ENCODE measurements at regions not wholly inside any gene's neighbourhood (a gene's known extent, or its start where the extent isn't known, plus 50 kb on each side); places are given as distances from the start of the nearest gene placed in this dataset.
"Not testable (repeated sequence)": the region's sequence is repeated elsewhere in the genome, so short reads cannot be mapped to it uniquely, and the experiment has no call there.

DNA sequence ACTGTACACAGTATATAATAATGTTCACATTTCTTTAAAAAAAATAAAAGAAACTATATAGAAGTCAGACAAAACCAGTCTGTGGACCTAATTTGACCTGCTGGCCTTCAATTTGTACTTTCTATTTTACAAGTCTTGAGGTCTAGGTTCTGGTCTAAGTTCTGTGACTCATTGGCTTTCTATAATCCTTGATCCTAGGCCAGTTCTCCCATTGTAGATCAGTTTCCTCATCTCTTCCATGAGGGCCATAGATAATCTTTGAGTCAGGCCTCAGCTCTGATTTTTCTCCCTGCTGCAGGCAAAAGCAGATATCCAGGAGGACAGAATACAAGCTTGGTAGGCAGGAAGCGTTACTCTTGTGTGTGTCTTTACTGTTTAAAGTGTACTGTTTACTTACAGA lies 603.7 kb upstream of the CAMK1G start:
- no peak for DNase-seq

DNA sequence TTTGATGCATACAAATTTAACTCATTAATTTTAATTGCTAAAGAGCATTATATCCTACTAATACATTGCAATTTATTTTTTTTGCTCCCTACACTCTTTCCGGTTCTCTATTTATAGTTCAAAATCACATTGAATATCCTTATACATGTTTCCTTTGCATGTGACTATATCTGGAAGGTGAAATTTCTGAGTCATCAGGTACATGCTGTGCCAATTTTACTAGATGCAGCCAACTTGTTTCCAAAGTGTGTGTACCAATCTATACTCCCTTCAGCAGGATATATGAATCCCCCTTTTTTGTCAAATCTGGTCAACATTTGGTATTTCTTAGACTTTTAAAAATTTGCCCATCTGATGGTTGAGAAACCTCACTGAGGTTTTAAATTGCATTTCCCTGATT lies 602.9 kb upstream of the CAMK1G start:
- DNase-seq, result no peak

DNA sequence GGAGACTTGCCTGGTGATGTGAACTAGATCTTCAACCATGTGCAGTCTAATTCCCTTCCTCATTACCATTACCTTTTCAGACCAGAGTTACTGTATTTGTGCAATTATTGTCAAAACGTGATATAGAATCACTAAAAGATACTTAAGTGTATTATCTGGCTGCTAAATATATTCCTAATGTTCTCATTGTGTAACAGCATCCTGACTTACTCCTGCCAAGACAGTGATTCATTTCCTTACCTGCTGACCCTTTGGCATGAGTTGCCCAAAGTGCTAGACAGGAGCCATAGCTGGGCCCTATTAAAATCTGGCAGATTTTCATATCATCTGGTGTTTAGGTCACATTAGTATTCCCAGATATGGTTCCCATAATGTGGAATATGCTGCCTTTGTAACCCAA lies 598.3 kb upstream of the CAMK1G start:
- no peak for DNase-seq

DNA sequence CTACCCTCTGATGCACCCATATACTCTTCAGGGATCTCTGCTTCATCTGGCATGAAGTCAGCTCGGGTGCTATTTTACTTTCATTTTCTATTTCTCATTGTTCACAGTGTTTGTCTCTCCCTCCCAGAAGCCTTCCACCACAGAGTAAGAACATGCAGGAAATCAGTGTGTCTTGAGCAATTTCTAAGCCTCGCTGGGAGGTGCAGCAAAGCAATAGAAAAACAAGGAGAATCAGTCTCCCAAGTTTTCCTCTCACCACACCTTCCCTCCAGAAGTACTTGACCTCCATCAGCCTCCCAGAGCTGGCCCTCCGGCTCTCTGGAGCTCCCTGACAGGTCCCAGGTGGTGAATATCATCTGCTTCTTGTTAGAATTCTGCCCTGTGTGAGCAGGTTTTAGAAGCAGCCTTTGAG lies 594.7 kb upstream of the CAMK1G start:
- peak; percentile 28 for DNase-seq

DNA sequence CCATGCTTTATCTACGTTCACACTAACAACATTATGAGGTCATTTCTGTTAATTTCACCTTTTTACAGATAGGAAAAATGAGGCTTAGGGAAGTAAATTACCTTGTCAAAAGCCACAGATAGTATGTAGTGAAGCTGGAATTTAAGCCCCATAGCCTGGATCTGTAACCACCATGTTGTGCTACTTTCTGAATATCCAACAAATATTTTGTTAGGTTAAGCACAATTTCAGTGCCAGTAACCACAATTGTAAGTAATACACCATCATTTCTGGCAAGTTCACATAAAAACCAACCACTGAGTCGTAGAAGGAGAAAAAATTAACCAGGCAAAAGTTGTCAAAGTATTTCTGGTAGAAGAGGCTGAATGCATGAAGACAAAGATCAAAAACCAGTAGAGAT lies 593.1 kb upstream of the CAMK1G start:
- DNase-seq, result no peak

DNA sequence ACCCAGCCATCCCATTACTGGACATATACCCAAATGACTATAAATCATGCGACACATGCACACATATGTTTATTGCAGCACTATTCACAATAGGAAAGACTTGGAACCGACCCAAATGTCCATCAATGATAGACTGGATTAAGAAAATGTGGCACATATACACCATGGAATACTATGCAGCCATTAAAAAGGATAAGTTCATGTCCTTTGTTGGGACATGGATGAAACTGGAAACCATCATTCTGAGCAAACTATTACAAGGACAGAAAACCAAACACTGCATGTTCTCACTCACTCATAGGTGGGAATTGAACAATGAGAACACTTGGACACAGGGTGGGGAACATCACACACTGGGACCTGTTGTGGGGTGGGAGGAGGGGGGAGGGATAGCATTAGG lies 586.5 kb upstream of the CAMK1G start:
- not testable (repeated sequence) for DNase-seq

DNA sequence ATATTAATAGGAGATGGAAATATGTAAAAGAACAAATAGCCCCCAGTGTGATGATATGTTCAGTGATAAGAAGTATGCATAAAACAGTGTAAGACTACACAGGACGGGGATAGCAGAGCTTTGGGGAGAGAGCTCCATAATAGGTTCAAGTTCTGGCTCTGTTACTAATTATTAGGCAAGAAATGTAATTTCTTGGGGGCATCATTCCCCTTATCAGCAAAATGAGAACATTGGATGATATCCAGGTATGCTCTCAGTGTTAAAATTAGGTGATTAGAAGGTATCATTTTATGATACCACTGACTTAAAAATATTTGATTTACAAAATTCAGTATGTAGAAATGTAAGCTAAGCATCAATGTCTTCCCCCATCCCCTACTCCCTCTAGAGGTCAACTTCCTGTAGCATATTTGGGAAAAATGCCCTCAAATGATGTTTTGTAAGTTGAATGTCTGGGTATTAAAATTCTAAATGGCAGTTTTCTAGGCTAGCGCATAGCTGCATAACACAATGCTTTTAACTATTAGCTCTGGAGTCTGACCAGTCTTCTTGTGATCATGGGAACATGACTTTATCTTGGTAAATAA lies 585.7 kb upstream of the CAMK1G start:
- DNase-seq, result peak; percentile 3

DNA sequence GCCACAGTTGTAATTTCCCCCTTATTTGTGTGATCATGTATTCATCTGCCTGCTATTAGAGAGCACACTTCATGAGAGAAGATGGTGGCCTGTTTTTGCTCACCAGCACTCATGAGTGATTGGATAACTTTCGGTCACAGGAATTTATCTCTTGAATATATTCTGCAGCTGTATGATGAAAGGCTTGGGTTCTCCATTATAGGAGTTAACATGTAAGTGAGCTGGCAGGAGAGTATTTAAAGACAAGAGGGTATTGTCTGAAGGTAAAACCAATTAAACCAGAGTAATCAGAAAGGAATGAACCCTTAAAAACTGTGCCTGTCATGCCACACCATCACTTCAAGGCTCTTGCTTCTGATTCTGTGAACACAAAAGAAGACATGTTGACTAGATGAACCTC lies 574.9 kb upstream of the CAMK1G start:
- DNase-seq, result no peak

DNA sequence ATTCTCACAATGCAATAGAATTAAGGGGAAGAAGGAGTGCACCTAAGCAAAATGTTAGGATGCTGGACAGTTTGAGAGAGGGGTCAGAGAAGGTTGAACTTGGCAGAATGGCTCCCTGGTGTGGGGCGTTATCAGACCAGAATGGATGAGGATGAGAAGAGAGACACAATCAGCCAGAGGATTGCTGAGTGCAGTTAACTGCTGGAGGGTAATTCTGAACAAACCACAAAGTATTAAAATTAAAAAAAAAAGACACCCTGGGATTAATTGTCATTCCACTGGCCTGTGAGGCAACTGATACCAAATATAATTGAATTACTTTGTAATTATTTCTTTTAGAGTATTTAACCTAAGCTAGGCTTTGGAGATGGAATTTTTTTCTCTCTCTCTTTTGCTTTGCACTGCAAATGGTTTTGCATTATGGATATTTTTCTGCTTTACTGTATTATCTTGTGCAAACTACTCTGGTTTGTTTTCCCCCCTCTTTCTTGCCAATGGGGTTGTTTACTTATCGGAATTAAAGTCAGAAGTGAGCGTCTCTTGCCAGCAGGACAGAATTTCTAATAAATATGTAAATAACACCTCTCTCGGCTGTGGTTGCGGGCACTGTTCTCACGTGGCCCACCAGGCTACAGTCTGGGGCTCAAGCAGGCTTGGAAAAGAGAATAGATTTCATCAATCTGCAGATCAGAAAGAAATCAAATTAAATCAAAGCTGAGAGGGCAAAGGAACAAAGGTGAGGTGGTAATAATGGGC lies 572.9 kb upstream of the CAMK1G start:
- no peak for DNase-seq

DNA sequence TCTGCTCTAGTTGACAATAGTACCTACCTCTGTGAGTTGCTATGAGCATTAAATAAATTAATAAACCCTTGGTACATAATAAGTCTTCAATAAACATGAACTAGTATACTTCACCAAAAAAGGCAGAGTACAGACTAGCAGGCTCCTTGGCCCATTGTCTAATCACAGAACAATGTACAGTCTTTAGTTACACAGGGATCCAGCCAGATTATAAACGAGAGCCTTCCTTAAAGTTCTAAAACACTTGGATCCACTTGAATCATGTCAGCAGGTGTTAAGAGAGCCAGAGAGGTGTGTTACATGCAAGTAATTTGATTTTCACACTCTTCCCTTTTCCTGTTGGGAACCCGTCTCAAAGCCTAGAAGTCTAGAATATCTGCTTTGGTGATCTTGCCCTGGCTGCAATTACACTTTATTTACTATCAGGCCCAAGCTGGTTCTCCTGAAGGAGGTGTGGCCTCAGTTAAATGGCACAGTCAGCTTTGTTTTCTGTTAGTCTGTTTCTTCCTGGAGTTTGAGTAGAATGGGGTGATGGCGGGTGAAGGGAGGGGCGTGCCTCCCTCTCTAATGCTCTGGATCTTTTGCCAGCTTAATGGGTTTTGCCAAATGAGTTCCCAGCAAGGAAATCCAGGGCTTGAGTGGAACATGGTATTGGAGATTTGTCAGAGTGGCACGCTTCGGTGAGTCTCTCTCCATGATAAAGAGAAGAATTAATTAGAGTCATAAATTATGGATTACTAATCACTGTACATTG lies 570.9 kb upstream of the CAMK1G start:
- no peak for DNase-seq

DNA sequence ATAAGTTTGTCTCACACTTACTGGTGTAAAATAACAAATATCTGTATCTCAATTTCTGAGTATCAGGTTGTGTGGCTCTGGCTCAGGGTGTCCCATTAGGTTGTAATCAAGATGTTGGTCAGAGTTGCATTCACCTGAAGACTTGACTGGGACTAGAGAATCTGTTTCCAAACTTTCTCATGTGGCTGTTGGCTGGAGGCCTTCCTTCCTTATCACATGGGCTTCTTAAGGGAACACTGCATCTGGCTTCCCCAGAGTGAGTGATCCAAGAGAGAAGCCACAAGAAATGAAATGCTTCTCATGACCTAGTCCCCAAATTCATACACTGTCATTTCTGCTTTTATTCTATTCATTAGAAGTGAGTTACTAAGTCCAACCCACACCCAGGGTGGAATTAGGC lies 568.4 kb upstream of the CAMK1G start:
- DNase-seq, result no peak

DNA sequence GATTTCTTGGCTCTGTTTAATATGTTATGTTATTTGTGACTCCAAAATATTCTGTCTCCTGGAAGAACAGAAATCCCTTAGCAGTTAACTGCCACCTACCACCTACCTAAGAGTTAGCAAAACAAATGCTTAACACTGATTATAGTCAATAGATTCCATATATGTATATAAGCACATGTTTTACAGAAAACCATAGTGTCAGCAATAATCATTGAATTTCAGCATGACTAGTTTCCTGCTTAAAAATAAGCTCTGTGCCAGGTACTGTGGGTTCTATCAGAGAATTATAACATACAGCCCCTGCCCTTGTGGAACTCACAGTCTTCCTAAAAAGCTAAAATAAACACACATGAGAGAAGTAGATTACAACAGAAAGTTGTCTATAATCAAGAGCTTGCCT lies 561.9 kb upstream of the CAMK1G start:
- no peak for DNase-seq

DNA sequence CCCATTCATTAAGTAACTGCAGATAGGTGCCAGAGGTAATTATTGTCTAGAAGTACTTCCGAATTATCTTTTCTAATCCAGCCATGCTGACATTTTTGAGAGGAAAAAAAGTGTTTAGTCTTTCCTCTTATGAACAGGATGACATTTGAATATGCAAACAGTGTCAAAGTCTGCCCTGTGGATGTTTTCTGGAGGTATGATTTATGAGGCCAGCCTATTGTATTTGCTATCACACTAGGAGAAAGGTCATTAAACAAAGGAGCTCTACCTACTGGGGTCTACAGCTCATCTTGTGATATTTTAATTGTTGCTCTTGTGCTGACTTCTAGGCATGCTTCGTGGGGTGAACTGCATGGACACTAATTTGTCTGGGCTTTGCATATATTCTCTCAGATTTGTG lies 559.7 kb upstream of the CAMK1G start:
- DNase-seq, result peak; percentile 24

DNA sequence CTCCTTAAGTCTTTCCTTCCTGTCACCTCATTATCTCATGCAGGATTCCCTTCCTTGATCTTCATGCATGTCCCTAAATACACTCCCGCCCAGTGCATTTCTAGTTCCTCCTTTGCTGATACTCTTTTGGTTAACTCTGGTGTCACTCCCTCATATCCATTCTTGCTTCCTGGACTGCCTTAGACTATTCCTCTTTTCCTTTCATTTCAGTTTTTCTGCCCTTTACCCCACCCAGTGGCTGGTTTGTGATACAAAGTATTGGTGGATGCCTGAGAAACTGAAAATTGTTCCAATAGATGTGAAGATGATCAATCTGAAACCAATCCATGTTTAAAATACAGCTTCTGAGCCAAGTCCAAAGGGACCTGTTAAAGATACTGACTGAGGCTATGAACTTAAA lies 553.8 kb upstream of the CAMK1G start:
- peak; percentile 9 for DNase-seq

DNA sequence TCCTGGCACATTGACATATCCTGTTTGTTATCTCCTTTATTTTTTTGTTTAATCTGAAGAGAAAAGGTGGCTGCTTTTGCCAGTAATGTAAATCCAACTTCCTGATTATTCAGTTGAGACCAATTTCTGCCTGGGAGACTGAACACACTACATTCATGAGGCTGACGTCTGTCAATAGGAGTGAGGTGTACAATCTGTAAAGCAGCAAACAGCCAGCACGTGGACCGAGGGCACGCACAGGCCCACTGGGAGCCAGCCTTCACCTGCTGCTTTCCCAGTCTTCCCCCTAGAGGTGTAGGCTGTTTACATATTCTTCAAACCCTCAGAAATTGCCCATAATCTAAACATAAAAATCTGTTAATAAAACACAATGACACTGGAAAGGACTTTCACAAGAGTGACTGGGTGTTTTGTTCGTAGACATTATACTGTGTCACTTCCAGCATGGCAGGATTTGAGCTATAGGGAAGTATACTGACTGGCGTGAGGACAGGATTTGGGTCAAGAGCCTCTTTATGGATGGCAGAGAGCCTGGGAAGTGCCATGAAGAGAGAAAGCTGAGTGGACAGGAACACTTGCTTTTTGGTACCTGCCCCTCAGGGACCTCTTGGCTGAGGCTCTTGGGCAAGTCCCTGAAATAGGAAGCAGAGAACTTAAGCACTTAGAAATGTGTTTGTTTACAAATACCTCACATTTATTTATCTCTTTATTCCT lies 552.9 kb upstream of the CAMK1G start:
- no peak for DNase-seq

DNA sequence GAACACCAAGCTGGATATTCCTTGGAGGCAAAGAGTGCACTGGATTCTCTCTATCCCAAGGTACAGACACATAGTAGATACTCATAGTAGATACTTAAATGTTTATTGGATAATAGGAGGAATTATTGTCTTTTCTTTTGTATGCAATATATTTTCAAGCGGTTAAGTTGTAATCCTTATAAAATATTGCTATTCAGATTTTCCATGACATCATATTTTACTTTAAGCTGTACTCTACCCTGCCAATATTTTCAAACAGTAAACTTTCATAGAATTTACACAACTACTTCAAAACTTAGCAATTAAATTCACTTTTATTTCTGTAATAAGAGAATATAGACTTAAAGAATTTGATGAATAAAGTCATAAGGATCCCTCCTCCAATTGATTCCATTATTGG lies 546.5 kb upstream of the CAMK1G start:
- no peak for DNase-seq

DNA sequence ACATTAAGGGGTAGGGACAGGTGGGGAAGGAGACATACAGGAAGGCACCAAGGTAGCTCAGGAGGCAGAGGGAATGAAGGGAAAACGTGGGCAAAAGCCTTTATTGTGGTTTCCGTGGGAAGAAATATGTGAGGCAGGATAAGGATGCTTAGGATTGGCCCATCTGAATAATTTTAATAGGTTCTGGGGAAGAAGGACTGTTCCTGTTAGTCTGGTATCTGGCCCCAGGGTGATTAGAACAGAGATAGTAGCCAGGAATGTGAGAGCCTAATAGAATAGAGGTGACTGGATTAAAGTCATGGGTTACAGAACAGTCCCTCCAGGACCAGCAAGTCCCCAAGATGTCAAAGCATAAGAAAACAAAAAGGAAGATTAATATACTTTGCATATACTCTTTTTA lies 545.2 kb upstream of the CAMK1G start:
- DNase-seq, result no peak

DNA sequence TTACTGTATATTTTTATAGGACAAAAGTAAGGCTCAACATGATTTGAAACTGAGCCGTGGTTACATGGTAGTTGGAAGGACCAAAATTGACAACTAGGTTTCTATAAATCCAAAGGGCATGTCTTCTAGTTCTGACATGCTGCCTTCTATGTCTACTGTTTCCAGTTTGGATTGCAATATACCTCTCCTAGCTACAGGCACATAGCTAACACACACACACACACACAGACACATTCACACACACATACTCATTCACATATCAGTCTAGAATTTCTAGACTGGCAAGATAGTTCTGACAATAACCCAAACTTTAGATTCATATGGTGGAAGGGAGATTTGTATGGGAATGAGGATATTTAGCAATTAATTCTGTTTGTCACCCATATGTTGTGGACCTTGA lies 544.8 kb upstream of the CAMK1G start:
- no peak for DNase-seq

DNA sequence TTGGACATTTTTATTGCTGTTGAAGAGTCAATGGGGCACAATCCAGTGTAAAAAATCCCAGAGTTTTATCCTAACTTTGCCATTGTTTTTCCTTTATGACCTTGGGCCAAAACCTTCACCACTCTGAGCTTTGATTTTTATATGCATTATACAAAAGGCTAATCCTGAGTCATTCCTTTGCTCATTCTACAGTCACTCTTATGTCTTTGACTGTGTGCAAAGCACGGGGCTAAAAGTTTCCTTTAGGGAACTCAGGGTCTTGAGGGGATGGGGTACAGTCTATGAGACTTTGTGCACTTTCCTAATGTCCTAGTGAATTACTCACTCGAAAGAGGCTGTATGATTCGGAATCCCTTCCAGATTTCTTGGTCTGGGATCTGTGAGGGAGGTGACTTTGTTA lies 543.2 kb upstream of the CAMK1G start:
- DNase-seq, result no peak

DNA sequence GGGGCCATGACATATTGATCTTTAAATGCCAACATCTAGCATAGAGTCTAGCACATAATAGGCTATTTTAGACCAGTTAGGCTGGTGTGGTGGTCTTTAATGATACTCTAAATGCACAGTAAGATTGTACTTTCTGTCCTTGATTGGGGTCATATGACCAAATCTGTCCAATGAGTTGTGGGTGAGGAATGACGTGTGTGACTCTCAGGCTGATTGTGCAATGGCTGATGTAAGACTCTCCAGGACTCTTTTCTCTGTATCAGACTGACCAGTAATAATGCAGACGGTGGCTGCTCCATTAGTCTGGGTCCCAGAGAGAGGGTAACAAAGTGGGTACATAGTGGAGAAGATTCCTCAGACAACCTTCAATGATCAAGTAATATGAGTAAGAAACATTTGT lies 541.6 kb upstream of the CAMK1G start:
- no peak for DNase-seq

DNA sequence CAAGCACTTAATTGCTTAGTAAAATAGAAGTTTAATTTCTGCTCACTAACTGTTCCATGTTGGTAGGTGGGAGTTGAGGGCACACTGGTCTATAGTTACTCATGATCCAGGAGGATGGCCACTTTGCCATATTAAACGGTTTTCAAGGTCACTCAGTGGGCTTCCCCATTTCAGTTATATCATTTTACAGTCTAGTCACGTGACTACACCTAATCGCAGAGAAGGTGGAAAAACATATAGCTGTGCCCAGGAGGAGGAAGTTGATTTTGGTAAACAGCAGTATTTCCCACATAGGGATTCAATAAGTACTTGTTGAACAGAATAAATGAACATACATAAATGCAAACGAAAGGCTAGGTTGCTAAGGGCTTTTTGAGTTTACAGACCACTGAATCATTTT lies 541.1 kb upstream of the CAMK1G start:
- no peak for DNase-seq

DNA sequence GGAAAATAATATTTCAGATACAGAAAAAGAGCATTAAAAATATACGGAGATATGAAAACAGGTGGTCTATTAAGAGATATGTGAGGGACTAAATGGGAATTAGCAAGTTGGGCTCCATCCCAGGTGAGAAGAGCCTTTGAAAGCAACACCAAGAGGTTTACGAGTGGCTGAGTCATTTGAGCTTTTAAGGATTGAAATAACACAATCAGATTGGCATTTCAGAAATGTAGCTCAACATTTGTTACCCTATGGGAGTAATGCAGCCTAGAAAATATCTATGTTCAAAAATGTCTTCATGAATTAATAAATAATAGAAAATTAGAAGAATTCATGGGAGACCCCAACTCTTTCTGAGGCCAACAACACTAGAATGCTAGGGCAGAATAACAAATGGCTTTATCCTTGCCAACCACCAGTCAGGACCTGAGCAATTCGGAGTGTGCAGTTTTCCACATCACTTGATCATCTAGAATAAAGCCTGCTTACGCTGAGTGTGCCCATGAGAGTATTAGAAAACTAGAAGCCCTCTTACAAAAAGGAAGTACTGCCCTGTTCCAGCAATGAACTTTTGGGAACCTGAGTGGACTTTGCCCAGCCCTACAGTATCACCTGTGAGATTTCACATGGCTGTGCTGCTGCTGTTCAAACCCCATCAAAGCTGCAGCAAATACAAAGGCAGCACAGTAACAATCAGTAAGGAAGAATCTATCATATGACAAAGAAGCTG lies 538.0 kb upstream of the CAMK1G start:
- no peak for DNase-seq

DNA sequence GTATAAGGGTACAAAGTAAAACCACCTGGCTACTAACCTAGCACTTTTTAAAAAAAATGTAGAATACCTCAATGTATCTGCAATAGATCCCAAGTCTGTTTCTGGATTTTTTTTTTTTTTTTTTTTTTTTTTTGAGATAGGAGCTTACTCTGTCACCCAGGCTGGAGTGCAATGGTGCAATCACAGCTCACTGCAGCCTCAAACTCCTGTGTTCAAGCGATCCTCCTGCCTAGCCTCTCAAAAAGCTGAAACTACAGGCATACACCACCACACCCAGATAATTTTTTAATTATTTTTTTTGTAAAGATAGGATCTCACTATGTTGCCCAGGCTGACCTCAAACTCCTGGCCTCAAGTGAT lies 537.5 kb upstream of the CAMK1G start:
- no peak for DNase-seq

Measured in COR-L47 (cell line).